ENCODE measurements at regions not wholly inside any gene's neighbourhood (a gene's known extent, or its start where the extent isn't known, plus 50 kb on each side); places are given as distances from the start of the nearest gene placed in this dataset.

DNA sequence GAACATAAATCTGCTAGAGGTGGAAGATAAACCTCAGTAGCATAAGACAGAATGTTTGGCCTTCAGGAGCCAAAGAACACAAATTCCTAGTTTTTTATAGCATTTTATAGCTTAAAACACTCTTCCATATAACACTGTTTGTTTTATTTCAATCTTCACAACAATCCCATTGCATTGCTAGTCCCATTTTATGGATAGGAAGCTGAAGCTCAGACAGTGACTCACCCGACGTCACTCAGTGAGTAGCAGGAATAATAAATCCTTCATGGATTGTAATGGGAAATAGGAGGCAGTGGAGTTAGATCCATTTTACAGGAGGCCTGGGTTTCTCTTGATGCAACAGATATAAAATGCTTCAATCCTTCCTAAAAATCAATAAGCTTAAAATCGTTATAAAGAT is 217.5 kb downstream of the RAB28 start:
- ATAC-seq (no peak), DNase-seq (ENCODE audit: low spot score in 2 of 2) (no peak)
- no peaks in the 10 kb centered on the region for H3K9me3 Mint-ChIP-seq
- no peak overlapping the region for H3K27ac Mint-ChIP-seq
- H3K36me3 Mint-ChIP-seq: peaks cover 0 to 9% of the 10 kb centered on the region in 2 donors

GRCh38 chr4:13263967-13264525 is 220.1 kb downstream of the RAB28 start:
- no peaks in the 10 kb centered on the region for H3K36me3 Mint-ChIP-seq
- no peak for DNase-seq (ENCODE audit: low spot score in 2 of 2)
- no peaks in the 10 kb centered on the region for H3K9me3 Mint-ChIP-seq
- no peak overlapping the region for H3K27ac Mint-ChIP-seq
- ATAC-seq: peak in 1 of 2 donors; percentile 28

DNA sequence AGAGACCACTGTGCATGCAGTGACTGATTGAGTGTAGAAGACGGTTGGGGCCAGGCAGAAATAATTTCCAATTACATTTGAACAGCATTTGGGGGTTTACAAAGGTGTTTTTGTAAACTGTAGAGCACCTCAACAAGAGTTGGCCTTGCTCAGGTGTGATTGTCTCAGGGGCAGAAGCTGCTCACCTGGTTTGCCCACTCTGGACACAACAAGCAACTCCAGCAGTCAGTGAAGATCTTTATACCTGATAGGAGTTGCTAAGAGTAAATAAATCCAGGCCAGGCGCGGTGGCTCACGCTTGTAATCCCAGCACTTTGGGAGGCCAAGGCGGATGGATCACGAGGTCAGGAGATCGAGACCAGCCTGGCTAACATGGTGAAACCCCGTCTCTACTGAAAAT is 221.3 kb downstream of the RAB28 start:
- Mint-ChIP-seq H3K9me3 (no peaks in the 10 kb centered on the region), H3K36me3 (no peaks in the 10 kb centered on the region), H3K27ac (no peak overlapping the region)
- ATAC-seq: no peak
- DNase-seq (ENCODE audit: low spot score in 2 of 2): no peak

DNA sequence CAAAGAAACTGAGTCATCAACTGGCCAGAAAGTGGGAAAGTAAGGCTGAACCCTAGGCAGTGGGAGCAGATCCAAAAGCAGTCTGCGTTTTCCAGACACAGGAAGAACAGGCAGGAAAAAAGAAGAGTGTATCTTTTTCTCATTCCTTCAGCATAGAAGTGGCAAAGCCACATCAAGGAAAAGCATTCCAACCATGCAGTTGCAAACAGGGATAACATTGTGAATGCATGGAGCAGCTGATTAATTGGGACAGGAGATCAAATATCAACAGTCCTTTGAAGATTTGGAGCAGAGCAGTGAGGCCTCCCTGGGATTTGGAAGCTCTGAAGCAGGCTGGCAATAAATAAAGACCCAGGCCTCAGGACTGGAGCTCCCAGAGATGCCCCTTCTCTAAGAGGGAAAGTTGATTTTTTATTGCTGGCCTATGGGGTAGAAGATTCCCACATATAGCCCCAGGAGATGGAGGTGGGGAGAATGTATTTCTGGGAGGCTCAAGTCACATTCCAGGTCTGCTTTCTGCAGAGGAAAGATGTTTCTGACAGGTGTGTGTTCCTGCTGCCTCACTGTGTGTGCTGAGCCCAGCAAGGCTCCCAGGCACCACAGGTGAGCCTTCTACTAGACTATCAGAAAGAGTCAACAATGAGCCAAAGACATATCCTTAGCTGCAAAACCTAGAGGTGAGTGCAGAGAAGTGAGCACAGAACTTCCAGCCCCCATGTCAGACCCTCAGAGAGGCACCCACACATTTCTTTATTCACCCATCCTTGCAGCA is 222.5 kb downstream of the RAB28 start:
- Mint-ChIP-seq H3K9me3 (no peaks in the 10 kb centered on the region), H3K27ac (no peak overlapping the region), H3K36me3 (no peaks in the 10 kb centered on the region)
- DNase-seq (ENCODE audit: low spot score in 2 of 2) (no peak), ATAC-seq (no peak)

DNA sequence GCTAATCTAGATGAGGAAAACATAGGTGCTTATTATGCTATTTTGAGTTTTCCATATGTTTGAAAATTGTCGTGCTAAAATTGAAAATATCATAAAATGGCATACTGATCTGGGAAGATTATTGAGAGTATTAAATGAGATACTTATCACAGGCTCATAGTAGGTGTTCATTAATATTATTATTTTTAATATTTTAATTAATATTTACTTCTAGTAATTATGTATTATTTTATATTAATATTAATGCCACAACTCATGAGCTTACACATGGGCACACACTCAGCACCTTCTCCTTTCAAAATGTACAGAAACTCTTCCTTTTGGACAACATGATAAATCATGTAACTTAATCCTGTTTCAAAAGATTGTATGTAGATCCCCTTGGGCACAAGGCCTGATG is 223.6 kb downstream of the RAB28 start:
- H3K9me3 Mint-ChIP-seq: no peaks in the 10 kb centered on the region
- no peak for DNase-seq (ENCODE audit: low spot score in 2 of 2)
- no peaks in the 10 kb centered on the region for H3K36me3 Mint-ChIP-seq
- ATAC-seq: no peak
- H3K27ac Mint-ChIP-seq: no peak overlapping the region

- no peak for ATAC-seq
- no peak overlapping the region for H3K27ac Mint-ChIP-seq
Observed at GRCh38 chr4:13250263-13250662, 233.9 kb downstream of the RAB28 start.

DNA sequence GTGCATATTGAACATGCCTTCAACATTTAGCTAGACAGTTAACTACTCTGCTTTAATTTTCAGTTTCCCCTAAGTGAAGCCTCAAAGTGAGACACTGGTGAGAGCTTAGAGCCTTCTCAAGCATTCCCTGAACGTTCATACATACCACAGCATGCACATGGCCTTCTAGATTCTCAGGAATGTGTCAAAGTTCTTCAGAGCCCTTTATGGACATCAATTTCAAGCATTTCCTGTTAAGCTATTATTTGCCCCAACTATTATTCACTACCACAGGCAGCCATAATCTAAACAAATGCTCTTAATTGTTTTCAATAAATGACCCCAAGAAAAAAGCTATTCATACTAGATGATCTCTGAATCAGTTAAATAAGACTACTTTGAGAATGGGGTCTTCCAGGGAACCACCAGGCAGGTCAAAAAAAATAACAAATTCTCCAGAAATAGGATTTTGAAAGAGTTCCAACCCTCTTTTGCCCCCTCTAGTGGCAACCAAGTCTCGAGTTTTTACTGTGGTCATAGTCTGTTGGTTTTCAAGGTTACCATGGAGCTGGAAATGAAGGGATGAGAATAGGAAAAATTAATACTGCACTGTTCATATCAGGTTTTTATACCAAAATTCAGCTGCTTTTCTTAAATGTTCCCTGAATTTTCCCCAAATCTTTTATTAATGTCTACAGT is 235.4 kb downstream of the RAB28 start:
- no peak for ATAC-seq
- H3K27ac Mint-ChIP-seq: no peak overlapping the region
- no peak for DNase-seq (ENCODE audit: low spot score in 2 of 2)
- peaks cover 21 to 40% of the 10 kb centered on the region in 2 donors for H3K36me3 Mint-ChIP-seq
- H3K9me3 Mint-ChIP-seq: peaks cover 32 to 36% of the 10 kb centered on the region in 2 donors

More at GRCh38 chr4:13250263-13250662, 233.9 kb downstream of the RAB28 start:
- no peak for DNase-seq (ENCODE audit: low spot score in 2 of 2)
- H3K9me3 Mint-ChIP-seq: peaks cover 32 to 36% of the 10 kb centered on the region in 2 donors
- peaks cover 21 to 40% of the 10 kb centered on the region in 2 donors for H3K36me3 Mint-ChIP-seq

DNA sequence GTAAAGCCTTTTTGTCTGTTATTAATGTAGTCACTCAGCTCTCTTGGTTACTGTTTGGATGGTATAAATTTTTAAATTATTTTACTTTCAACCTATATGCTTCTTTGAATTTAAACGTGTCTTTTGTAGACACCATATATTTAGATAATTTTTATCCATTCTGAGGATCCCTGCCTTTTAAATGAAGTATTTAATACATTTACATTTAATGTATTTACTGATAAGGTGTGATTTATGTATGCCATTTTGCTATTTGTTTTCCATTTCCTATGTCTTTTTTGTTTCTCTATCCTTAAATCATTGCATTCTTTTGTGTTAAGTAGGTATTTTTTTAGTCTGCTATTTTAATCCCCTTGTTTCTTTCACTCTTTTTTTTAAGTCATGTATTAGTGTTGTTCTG is 238.0 kb downstream of the RAB28 start:
- ATAC-seq (no peak), DNase-seq (ENCODE audit: low spot score in 2 of 2) (no peak)
- peaks cover 37 to 38% of the 10 kb centered on the region in 2 donors for H3K9me3 Mint-ChIP-seq
- no peak overlapping the region for H3K27ac Mint-ChIP-seq
- H3K36me3 Mint-ChIP-seq: peaks cover 21 to 28% of the 10 kb centered on the region in 2 donors

DNA sequence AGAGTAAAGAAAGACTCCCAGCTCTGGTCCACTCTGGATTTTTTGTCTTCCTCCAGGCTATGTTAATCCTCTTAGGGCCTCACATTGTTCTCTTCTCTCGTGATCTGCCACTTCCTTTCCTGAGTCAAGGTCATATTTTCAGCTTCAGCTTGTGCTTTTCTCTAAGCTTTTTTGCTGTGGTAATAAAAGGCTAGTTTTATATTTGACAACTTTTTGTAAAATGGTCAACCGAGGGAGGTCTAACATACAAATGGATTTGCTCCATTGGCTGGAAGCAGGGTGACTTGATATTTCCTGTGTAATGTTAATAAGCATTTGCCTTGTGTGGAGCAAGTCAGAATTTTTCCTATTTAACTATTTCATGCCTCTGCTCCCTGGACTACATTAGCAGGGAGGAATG is 239.7 kb downstream of the RAB28 start:
- no peak for ATAC-seq
- peaks cover 17 to 21% of the 10 kb centered on the region in 2 donors for H3K36me3 Mint-ChIP-seq
- no peak for DNase-seq (ENCODE audit: low spot score in 2 of 2)
- no peak overlapping the region for H3K27ac Mint-ChIP-seq
- peaks cover 26 to 30% of the 10 kb centered on the region in 2 donors for H3K9me3 Mint-ChIP-seq

GRCh38 chr4:13243152-13243551 is 241.0 kb downstream of the RAB28 start:
- H3K36me3 Mint-ChIP-seq: peaks cover 6 to 14% of the 10 kb centered on the region in 2 donors
- ATAC-seq: no peak
- H3K9me3 Mint-ChIP-seq: peaks cover 16 to 19% of the 10 kb centered on the region in 2 donors
- no peak for DNase-seq (ENCODE audit: low spot score in 2 of 2)
- no peak overlapping the region for H3K27ac Mint-ChIP-seq

- peaks cover 5 to 6% of the 10 kb centered on the region in 2 donors for H3K9me3 Mint-ChIP-seq
- no peak overlapping the region for H3K27ac Mint-ChIP-seq
- no peaks in the 10 kb centered on the region for H3K36me3 Mint-ChIP-seq
- DNase-seq (ENCODE audit: low spot score in 2 of 2) (no peak), ATAC-seq (peak; percentile 81 to 89)
Observed at GRCh38 chr4:13240066-13240465, 244.1 kb downstream of the RAB28 start.

DNA sequence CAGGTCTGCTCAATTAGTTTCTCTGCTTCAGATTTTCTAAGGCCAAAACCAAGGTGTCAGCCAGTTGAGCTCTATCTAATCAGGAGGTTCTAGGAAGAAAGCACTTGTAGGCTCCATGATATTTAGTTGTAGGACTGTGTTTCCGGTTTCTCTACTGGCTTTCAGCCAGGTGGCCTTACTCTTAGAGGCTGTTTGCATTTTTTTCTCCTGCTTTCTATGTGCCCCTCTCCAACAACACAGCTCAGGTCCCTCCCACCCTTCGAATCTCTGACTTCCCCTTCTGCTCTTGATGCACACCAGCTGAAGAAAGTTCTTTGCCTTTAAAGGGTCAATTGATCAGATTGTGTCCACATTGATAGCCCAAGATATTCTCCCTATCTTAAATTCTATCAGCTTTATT is 245.2 kb downstream of the RAB28 start:
- ATAC-seq (no peak), DNase-seq (ENCODE audit: low spot score in 2 of 2) (no peak)
- peak overlapping the region in 1 of 2 donors; percentile 56 for H3K27ac Mint-ChIP-seq

DNA sequence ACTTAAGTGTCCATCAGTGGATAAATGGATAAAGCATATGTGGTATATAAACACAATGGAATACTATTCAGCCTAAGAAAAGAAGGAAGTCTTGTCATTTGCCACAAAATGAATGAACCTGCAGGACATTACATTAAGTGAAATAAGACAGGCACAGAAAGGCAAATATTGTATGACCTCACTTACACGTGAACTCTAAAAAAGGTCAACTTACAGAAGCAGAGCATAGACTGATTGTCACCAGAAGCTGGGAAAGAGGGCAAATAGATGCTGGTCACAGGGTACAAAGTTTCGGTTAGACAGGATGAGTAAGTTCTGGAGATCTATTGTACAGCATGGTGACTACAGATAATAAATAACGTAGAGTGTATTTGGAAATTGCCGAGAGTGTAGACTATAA is 247.7 kb downstream of the RAB28 start:
- ATAC-seq: no peak
- Mint-ChIP-seq H3K27ac (no peak overlapping the region), H3K9me3 (peaks cover 6 to 19% of the 10 kb centered on the region in 2 donors), H3K36me3 (peaks cover 7 to 20% of the 10 kb centered on the region in 2 donors)
- no peak for DNase-seq (ENCODE audit: low spot score in 2 of 2)

More for the DNA sequence above, 245.2 kb downstream of the RAB28 start:
- Mint-ChIP-seq H3K9me3 (peaks cover 6 to 9% of the 10 kb centered on the region in 2 donors), H3K36me3 (peaks cover 0 to 5% of the 10 kb centered on the region in 2 donors)

GRCh38 chr4:13233755-13234154 is 250.4 kb downstream of the RAB28 start:
- DNase-seq (ENCODE audit: low spot score in 2 of 2) (no peak), ATAC-seq (no peak)
- no peak overlapping the region for H3K27ac Mint-ChIP-seq
- H3K9me3 Mint-ChIP-seq: peaks cover 21 to 36% of the 10 kb centered on the region in 2 donors
- H3K36me3 Mint-ChIP-seq: peaks cover 18 to 42% of the 10 kb centered on the region in 2 donors

DNA sequence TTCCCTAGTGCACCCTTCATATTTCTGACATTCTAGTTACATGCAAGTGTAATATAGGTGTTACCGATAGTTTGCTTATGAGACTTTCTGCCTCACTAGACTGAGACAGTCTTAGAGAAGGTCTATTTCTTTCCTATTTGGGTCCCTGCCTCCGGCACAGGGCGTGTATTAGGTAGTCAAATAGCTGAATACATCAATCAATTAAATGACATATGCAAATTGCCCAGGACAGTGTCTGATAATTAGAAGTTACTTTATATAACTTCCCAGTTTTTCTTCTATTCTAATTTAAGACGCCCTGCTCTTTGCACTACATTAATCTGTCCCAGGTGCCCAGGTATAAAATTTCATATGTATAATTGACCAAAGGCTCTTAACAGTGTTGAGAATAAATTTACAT is 264.2 kb downstream of the RAB28 start:
- DNase-seq (ENCODE audit: low spot score in 2 of 2) (no peak), ATAC-seq (no peak)
- H3K36me3 Mint-ChIP-seq: peaks cover 0 to 12% of the 10 kb centered on the region in 2 donors
- H3K9me3 Mint-ChIP-seq: peaks cover 4 to 5% of the 10 kb centered on the region in 2 donors
- H3K27ac Mint-ChIP-seq: no peak overlapping the region

- no peak for ATAC-seq
- no peak for DNase-seq (ENCODE audit: low spot score in 2 of 2)
- H3K36me3 Mint-ChIP-seq: peaks cover 0 to 15% of the 10 kb centered on the region in 2 donors
- H3K27ac Mint-ChIP-seq: no peak overlapping the region
- peaks cover 4 to 5% of the 10 kb centered on the region in 2 donors for H3K9me3 Mint-ChIP-seq
Observed at GRCh38 chr4:13218326-13218958, 265.7 kb downstream of the RAB28 start.

- no peak for ATAC-seq
Observed at GRCh38 chr4:13215560-13215959, 268.6 kb downstream of the RAB28 start.

More at GRCh38 chr4:13215560-13215959, 268.6 kb downstream of the RAB28 start:
- H3K9me3 Mint-ChIP-seq: peaks cover 4 to 5% of the 10 kb centered on the region in 2 donors
- peaks cover 0 to 15% of the 10 kb centered on the region in 2 donors for H3K36me3 Mint-ChIP-seq
- H3K27ac Mint-ChIP-seq: no peak overlapping the region
- no peak for DNase-seq (ENCODE audit: low spot score in 2 of 2)
